ENCODE measurements at regions not wholly inside any gene's neighbourhood (a gene's known extent, or its start where the extent isn't known, plus 50 kb on each side); places are given as distances from the start of the nearest gene placed in this dataset.

GRCh38 chr14:25108291-25108690 lies 58.3 kb upstream of the STXBP6 start:
- TF ChIP-seq REST (IDR thresholded peaks at IDR 0.05; ENCODE audit: borderline replicate concordance) (no peak), SMC3 (conservative IDR thresholded peaks at IDR 0.05; ENCODE audit: poor library complexity) (no peak), CTCF (IDR thresholded peaks at IDR 0.05; ENCODE audit: poor library complexity, severe bottlenecking) (no peak), TAF1 (IDR thresholded peaks at IDR 0.05; ENCODE audit: low read depth) (no peak)
